ENCODE measurements at regions not wholly inside any gene's neighbourhood (a gene's known extent, or its start where the extent isn't known, plus 50 kb on each side); places are given as distances from the start of the nearest gene placed in this dataset.

DNA sequence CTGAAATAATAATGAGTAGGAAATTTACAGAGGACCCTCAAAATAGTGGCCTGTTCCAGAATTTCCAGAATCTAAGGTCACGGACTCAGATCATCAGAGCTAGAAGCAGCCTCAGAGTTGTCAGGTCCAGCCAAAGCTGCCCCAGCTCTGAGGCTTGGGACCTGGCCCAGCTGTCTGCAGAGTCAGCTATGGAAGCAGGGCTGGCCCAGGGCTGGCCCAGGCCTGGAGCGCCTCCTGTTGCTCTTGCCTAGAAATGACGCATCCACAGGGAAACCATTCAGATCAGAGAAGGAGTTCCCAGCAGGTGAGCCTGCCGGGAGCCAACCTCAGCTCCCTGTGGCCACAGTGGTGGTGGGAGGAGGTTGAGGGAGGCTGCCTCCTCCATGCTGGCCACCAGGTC is 106.7 kb upstream of the ARL4C start:
- no peak for DNase-seq (ENCODE audit: low read depth in 3 of 3)

DNA sequence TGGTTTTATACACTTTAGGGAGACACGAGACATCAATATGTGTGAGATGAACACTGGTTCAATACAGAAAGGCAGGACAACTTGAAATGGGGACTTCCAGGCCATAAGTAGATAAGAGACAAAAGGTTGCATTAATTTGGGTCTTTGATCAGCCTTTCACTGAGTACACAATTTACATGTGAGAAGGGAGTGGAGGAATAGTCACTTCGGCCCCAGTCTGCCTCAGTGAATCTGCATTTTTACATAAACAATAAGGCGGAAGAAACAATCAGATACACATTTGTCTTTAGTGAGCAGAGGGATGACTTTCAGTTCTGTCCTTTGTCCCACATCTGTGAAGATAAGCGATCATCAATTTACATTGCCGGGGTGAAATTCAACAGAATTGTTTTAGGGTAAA is 104.3 kb upstream of the ARL4C start:
- DNase-seq (ENCODE audit: low read depth in 3 of 3) = no peak

- no peak for DNase-seq (ENCODE audit: low read depth in 3 of 3)
Observed at GRCh38 chr2:234597576-234597861, 100.6 kb upstream of the ARL4C start.

GRCh38 chr2:234596696-234597575 is 100.1 kb upstream of the ARL4C start:
- DNase-seq (ENCODE audit: low read depth in 3 of 3) = no peak

DNA sequence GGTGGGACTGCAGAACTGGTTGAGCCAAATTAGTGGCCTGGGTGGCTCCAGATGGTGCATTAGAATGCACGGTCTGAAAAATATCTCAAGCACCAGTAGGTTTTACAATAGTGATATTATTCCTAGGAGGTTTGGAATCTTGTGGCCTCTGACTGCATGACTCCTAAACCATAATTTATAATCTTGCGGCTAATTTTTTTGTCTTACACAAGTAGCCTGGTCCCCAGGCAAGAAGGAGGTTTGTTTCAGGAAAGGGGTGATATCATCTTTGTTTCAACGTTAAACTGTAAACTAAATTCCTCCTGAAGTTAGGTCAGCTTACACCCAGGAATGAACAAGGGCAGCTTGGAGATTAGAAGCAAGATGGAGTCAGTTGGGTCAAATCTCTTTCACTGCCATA is 98.9 kb upstream of the ARL4C start:
- no peak for DNase-seq (ENCODE audit: low read depth in 3 of 3)

DNA sequence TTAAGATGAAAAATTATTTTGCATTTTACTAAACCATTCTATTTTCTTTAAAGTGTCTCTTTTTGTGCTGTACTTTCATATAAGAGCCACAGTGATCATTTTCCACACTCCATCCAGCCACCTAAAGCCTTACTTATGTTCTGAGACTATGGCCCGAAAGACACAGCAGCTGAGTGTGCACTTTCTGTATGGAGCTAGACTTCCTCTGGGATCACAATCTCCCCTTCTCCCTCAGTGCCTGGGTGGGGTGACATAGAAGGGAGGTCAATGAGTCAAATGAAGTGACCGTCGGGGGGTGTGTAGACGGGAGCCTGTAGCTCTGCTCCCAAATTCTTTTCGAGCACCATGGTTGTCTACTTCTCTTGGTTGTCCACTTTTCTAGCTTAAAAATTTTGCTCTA is 97.8 kb upstream of the ARL4C start:
- no peak for DNase-seq (ENCODE audit: low read depth in 3 of 3)

- no peak for DNase-seq (ENCODE audit: low read depth in 3 of 3)
Observed at GRCh38 chr2:234593636-234594035, 96.8 kb upstream of the ARL4C start.

- DNase-seq (ENCODE audit: low read depth in 3 of 3) = no peak
Observed at GRCh38 chr2:234592541-234592940, 95.7 kb upstream of the ARL4C start.

- DNase-seq (ENCODE audit: low read depth in 3 of 3) = no peak
Observed at GRCh38 chr2:234590076-234590475, 93.2 kb upstream of the ARL4C start.

DNA sequence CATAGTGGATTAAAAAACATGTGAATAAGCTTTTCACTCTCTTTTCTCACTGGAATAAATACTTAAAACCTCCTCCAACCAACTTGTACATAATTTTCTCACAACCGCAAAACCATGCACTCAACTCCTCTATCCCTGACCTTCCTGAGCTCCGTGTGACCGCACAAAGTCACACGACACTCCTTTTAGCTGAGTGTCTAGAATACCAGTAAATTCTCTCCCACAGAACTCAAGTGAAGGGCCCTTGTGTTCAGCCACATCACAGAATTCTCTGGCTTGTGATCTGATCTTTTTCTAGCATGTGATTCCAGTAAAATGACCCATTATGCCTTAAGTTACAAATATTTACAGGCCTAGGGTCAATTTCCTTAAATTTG is 91.2 kb upstream of the ARL4C start:
- no peak for DNase-seq (ENCODE audit: low read depth in 3 of 3)

DNA sequence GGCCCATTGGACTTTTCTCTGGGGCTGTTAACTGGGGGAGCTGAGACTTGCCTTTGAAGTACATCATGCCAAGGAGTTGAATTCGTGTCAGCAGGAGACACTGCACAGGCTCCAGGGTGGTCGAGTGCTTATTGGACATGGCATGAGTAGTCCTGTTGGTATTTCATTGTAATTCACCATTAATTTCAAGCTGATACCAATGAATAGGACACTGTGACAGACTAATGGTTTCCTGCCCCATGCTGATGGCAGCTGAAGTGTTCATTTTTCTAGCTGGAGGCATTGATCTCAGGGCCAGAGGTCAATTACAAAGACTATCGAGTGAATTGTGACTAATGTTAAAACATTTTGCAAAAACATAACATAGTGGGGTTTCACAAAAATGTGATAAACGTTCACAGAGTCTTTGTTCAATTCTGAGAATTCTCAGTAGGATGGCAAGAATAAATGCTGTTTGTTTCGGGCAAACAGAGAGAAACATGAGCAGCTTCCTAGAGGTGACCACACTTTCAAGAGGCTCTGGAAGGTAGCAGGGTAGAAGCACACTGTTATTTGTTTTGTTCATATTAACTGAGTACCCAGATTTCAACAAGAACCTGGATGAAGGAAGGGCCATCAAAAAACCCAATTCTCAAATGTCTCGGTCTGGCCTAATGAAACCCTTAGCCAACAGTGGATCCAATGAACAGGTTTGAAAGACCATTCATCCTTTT is 90.6 kb upstream of the ARL4C start:
- DNase-seq (ENCODE audit: low read depth in 3 of 3) = no peak

DNA sequence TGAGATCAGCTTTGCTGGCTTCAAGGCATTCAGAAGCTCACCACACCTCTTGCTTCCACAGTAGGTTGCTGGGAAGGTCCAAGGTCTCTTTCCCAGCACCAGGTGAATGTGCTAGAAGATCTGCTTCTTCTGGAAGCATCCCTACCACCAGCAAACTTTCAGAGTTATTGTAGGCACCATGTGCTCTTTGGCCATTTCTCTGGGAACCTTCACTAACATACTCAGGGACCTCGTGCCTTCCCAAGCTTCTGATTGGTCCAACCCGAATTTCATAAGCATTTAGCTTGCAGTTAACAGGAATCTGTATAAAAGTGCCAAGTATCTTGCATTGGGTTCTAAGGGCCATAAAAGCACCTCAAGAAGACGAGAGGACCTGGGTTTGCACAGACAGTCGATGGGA is 86.5 kb upstream of the ARL4C start:
- no peak for DNase-seq (ENCODE audit: low read depth in 3 of 3)

DNA sequence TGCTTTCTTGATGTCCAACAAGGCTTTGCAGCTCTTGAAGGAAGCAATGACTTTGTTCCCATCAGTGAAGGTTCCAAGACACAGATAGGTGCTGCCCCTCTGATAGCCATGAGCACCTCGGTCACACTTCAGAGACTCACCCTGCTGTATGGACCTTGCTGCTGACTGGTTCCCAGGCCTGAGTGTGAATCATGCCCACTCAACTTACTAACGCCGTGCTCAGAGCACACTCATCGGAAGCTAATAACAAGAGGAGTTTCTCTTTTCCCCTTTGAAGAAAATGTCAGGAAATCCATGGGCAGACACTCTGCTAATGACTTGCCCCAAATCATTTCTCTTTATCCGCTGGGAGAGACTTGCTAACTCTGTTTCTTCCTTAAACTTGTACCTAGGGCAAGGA is 83.8 kb upstream of the ARL4C start:
- DNase-seq (ENCODE audit: low read depth in 3 of 3) = no peak

DNA sequence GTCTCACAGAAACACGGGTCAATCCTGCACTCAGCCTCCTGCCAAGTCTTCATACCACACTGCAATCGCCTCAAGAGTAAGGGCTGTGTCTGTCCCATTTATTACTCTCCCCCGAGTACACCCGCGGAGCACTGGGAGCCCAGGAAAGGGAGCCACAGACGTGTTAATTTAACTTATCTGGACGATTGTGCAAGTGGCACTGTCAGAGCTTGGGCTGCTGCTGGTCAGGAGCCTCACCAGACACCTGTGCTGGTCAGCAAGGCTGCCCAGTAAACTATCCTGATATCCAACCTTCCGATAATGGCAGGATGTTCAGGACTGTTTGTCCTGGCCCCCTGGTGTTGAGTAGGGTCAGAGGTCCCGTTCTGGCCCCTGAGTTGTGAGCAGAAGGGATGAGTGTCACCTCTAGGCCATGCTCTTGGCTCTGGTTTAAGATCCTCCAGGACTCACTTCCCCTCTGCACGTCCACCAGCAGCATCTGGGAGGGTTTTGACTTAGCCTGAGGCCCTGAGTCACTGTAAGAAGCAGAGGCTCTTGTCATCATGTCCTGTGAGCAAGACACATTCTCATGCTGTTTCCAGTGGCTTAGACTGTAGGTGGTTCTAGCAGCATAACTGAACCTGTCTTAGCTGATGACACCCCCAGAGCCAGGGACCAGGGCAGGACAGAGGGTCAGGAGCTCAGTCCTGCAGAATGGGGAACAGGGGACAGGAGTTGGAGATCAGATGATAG is 82.5 kb upstream of the ARL4C start:
- DNase-seq (ENCODE audit: low read depth in 3 of 3) = no peak

- DNase-seq (ENCODE audit: low read depth in 3 of 3) = no peak
Observed at GRCh38 chr2:234578389-234578788, 81.5 kb upstream of the ARL4C start.

GRCh38 chr2:234577191-234577590 is 80.3 kb upstream of the ARL4C start:
- no peak for DNase-seq (ENCODE audit: low read depth in 3 of 3)

DNA sequence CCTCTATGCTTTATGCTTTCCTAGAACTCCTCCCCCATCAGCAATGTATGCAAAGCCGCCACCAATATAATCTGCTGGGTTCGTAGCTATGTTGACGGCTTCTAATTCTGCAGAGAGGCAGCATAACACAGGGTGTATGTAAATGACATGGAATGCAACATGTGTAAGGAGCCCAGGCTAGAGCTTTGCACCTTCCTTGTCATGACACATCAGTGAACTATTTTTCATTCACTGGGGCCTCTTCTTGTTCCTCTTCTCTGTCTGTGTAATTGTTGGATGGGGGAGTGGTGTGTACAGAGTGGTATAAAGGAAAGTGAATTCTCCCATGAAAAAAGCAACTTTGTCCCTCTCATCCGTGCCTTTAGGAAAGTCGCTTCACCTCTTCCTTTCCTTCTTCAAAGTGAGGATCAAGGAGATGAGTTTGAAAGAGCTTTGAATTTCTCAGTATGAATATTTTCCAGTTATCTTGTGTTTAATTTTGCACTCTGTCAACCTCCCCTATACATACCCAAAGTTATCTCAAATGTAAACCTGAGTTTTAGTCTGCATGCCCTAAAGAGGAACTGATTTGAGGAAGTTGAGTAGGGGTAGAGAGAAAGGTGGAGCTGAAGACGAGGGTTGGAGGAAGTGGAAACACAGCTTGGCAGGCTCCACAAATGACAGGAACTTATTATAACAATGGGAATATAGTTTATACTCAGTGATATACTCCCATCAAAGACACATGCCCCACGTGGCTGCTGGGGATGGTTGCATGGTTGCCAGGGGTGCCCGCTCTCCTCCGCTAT is 74.9 kb upstream of the ARL4C start:
- DNase-seq (ENCODE audit: low read depth in 3 of 3) = no peak

GRCh38 chr2:234570476-234570875 is 73.6 kb upstream of the ARL4C start:
- no peak for DNase-seq (ENCODE audit: low read depth in 3 of 3)

GRCh38 chr2:234569776-234570430 is 73.0 kb upstream of the ARL4C start:
- DNase-seq (ENCODE audit: low read depth in 3 of 3) = no peak

- DNase-seq (ENCODE audit: low read depth in 3 of 3) = no peak
Observed at GRCh38 chr2:234566622-234567021, 69.7 kb upstream of the ARL4C start.

DNA sequence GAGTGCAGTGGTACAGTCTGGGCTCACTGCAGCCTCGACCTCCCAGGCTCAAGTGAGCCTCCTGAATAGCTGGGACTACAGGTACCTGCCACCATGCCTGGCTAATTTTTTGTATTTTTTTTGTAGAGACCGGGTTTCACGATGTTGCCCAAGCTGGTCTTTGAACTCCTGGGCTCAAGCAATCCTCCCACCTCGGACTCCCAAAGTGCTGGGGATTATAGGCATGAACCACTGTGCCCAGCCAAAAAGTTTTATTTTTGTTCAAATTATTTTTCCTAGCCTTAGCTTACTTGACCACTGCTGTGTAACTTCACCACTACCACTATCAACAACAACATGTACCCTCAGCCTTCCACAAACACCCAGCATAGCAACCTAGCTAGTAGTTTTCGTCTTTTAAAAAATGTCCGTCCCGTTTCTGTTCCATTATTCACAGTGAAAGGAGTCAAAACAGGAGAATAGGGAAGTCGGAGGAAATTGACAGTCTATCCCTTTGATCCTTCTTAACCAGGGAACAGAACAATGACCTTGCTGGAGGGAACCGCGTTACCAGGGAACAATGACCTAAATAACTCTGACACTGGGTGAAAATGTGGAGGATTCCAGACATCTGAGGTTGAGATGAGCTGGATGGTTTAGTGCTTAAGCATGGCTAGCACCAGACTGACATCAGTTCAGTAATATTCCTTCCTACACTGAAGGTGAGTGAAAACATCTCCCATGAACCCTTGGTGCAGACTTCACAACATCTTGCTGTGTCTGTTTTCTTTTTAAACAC is 69.2 kb upstream of the ARL4C start:
- no peak for DNase-seq (ENCODE audit: low read depth in 3 of 3)

Measured in stimulated activated CD4-positive, alpha-beta T cell treated with anti-CD3 and anti-CD28 coated beads, TNF-alpha, amount 100 ng/mL, for 24 hours (primary cell).